CD1c-positive myeloid dendritic cell (primary cell): ENCODE measurements at regions not wholly inside any gene's neighbourhood (a gene's known extent, or its start where the extent isn't known, plus 50 kb on each side); places are given as distances from the start of the nearest gene placed in this dataset.
A peak's percentile ranks its signal among the peaks of the same experiment; 100 is the strongest.

Source experiments
- DNase-seq: peaks from one replicate; pipeline ENCODE4 v3.0.0-alpha.2; 2016; ENCODE audit errors: extremely low spot score

- no peak for DNase-seq
Measured at GRCh38 chrX:145178268-145178667, 69.0 kb upstream of the SPANXN1 start.

- DNase-seq = peak; percentile 1
Measured at GRCh38 chrX:145190801-145191389, 56.4 kb upstream of the SPANXN1 start.
